CD14-positive monocyte (primary cell): ENCODE measurements at regions not wholly inside any gene's neighbourhood (a gene's known extent, or its start where the extent isn't known, plus 50 kb on each side); places are given as distances from the start of the nearest gene placed in this dataset.

ENCODE experiments used
- DNase-seq, 3 donors: peaks; one replicate each; pipeline ENCODE4 v3.0.0-alpha.2; 2011 to 2022
- H2AFZ ChIP-seq: 2 replicates; pipeline ENCODE4 v1.6.0; 2012; ENCODE audit warnings: mild to moderate bottlenecking, low read depth, low read length, inconsistent platforms; ENCODE audit not compliant: insufficient read depth, poor library complexity, severe bottlenecking
- H3K27ac ChIP-seq, 2 donors: 1 replicate in 1 of 2; 2 replicates in 1 of 2; pipeline ENCODE4 v1.5.1; 2012 to 2013; ENCODE audit warnings: low read length in 2 of 2, control low read depth in 1 of 2, inconsistent platforms in 1 of 2, low read depth in 1 of 2, mild to moderate bottlenecking in 1 of 2
- H3K27me3 ChIP-seq, 2 donors: one replicate each; pipeline versions ENCODE4 v1.6.0 to v1.6.1; 2011 to 2013; ENCODE audit warnings: low read length in 2 of 2; ENCODE audit not compliant: control insufficient read depth in 2 of 2, insufficient read depth in 2 of 2
- H3K36me3 ChIP-seq, 2 donors: replicated peaks in 1 of 2; 1 replicate in 1 of 2; 2 replicates in 1 of 2; pipeline versions ENCODE4 v1.5.1 to v1.6.1; 2012 to 2013; ENCODE audit warnings: low read length in 2 of 2, control low read depth in 1 of 2, inconsistent platforms in 1 of 2, mild to moderate bottlenecking in 1 of 2; ENCODE audit not compliant: insufficient read depth in 2 of 2, control insufficient read depth in 1 of 2
- H3K4me1 ChIP-seq, 2 donors: 1 replicate in 1 of 2; 2 replicates in 1 of 2; pipeline versions ENCODE4 v1.5.1 to v1.6.1; 2012 to 2013; ENCODE audit warnings: low read length in 2 of 2, control low read depth in 1 of 2, inconsistent platforms in 1 of 2, mild to moderate bottlenecking in 1 of 2, moderate library complexity in 1 of 2; ENCODE audit not compliant: insufficient read depth in 2 of 2, control insufficient read depth in 1 of 2
- H3K4me2 ChIP-seq: replicated peaks from 2 replicates; pipeline ENCODE3; 2012; ENCODE audit warnings: low read length, moderate library complexity, mild to moderate bottlenecking; ENCODE audit not compliant: poor library complexity, severe bottlenecking; ENCODE audit errors: extremely low read depth
- H3K4me3 ChIP-seq, 3 experiments: fragments of 200-600 bp in 1 of 3; sonication (generic) in 1 of 3; replicated peaks in 1 of 3; 1 replicate in 2 of 3; 2 replicates in 1 of 3; pipeline ENCODE4 v1.5.1; 2011 to 2013; ENCODE audit warnings: low read length in 3 of 3, mild to moderate bottlenecking in 3 of 3, control low read depth in 2 of 3, low read depth in 2 of 3, inconsistent platforms in 1 of 3, moderate library complexity in 1 of 3
- H3K79me2 ChIP-seq: 2 replicates; pipeline ENCODE4 v1.6.0; 2012; ENCODE audit warnings: mild to moderate bottlenecking, control low read depth, inconsistent platforms, low read length, moderate library complexity; ENCODE audit not compliant: insufficient read depth
- H3K9ac ChIP-seq: 2 replicates; pipeline ENCODE4 v1.6.0; 2017; ENCODE audit warnings: low read length, mild to moderate bottlenecking; ENCODE audit not compliant: insufficient read depth, poor library complexity, severe bottlenecking
- H3K9me3 ChIP-seq, 2 donors: replicated peaks in 1 of 2; 1 replicate in 1 of 2; 2 replicates in 1 of 2; pipeline versions ENCODE4 v1.5.1 to v1.6.1; 2012 to 2013; ENCODE audit warnings: low read length in 2 of 2, control low read depth in 1 of 2; ENCODE audit not compliant: control insufficient read depth in 1 of 2, insufficient read depth in 1 of 2
- H4K20me1 ChIP-seq: 2 replicates; pipeline ENCODE4 v1.6.0; 2012; ENCODE audit warnings: mild to moderate bottlenecking, low read length, control low read depth, moderate library complexity; ENCODE audit not compliant: insufficient read depth
- H3K27ac Mint-ChIP-seq, 7 donors: one replicate each; pipeline ENCODE4 v1.8.0; 2020; ENCODE audit warnings: mild to moderate bottlenecking in 7 of 7, mixed read lengths in 7 of 7, moderate library complexity in 6 of 7, inconsistent platforms in 2 of 7
- H3K27me3 Mint-ChIP-seq, 3 donors: one replicate each; pipeline ENCODE4 v1.8.0; 2021 to 2022; ENCODE audit warnings: low read depth in 3 of 3, mild to moderate bottlenecking in 3 of 3, mixed read lengths in 3 of 3, moderate library complexity in 3 of 3, inconsistent platforms in 1 of 3
- H3K36me3 Mint-ChIP-seq, 2 donors: one replicate each; pipeline ENCODE4 v1.8.0; 2020; ENCODE audit warnings: mixed read lengths in 2 of 2, inconsistent platforms in 1 of 2, mild to moderate bottlenecking in 1 of 2
- H3K4me1 Mint-ChIP-seq: one replicate; pipeline ENCODE4 v1.8.0; 2020; ENCODE audit warnings: mild to moderate bottlenecking, mixed read lengths
- H3K4me3 Mint-ChIP-seq, 2 donors: one replicate each; pipeline ENCODE4 v1.8.0; 2020; ENCODE audit warnings: mild to moderate bottlenecking in 2 of 2, mixed read lengths in 2 of 2, moderate library complexity in 1 of 2
- H3K9me3 Mint-ChIP-seq, 7 donors: one replicate each; pipeline ENCODE4 v1.8.0; 2020 to 2022; ENCODE audit warnings: mixed read lengths in 7 of 7, mild to moderate bottlenecking in 6 of 7, moderate library complexity in 6 of 7, inconsistent platforms in 2 of 7
- WGBS: methylation state at CpG from one replicate; pipeline ENCODE4 v1.1.5; 2013; ENCODE audit warnings: missing lambda C conversion rate; ENCODE audit not compliant: insufficient coverage; 5-methylcytosine and 5-hydroxymethylcytosine counted together
- intact Hi-C, 2 donors: fragments of 100-400 bp; cut with micrococcal nuclease; formaldehyde crosslinking; loops; one replicate each; pipeline versions ENCODE4 v1.15.0 to v1.15.1; 2023
- TF ChIP-seq, protein P1 (sequence below): fragments of 200-600 bp; IDR thresholded peaks from one replicate; pipeline ENCODE4 v1.8.0; 2022; ENCODE audit warnings: antibody characterized with exemption, mild to moderate bottlenecking

DNA sequence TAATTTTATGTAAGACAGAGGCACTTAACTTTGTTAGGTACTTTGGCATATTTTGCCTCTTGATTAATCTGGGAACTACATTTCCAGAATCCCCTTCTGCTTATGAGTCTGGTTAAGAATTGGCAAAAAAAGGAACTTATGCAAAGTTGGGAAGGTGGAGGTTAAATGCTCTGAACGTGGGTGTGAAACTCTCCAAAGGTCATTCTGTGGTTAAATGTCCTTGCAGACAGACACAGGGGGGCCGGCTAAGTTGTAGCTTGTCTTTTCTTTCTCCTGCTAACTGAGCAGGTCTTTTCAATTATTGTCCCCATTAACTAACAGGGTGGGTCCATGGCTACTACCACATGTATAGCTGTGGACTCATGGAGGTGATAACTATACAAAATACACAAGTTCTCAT is 248.6 kb upstream of the NOVA1 start:
- no peaks in the 10 kb centered on the region for H3K27me3 Mint-ChIP-seq
- no peaks in the 10 kb centered on the region for H3K36me3 Mint-ChIP-seq
- Histone ChIP-seq H3K27ac (no peak overlapping the region), H3K36me3 (no peaks in the 10 kb centered on the region), H3K4me2 (no peak overlapping the region), H4K20me1 (no peaks in the 10 kb centered on the region), H3K4me3 (no peak overlapping the region), H2AFZ (no peak overlapping the region), H3K4me1 (no peaks in the 10 kb centered on the region), H3K9ac (no peak overlapping the region), H3K9me3 (no peaks in the 10 kb centered on the region), H3K27me3 (no peaks in the 10 kb centered on the region), H3K79me2 (no peaks in the 10 kb centered on the region)
- H3K9me3 Mint-ChIP-seq = peaks cover 0 to 4% (median 3%) of the 10 kb centered on the region in 7 donors
- no peak overlapping the region for H3K4me3 Mint-ChIP-seq
- intact Hi-C loops = no loop called here
- DNase-seq = no peak
- H3K4me1 Mint-ChIP-seq = no peaks in the 10 kb centered on the region
- TF ChIP-seq, protein P1, sequence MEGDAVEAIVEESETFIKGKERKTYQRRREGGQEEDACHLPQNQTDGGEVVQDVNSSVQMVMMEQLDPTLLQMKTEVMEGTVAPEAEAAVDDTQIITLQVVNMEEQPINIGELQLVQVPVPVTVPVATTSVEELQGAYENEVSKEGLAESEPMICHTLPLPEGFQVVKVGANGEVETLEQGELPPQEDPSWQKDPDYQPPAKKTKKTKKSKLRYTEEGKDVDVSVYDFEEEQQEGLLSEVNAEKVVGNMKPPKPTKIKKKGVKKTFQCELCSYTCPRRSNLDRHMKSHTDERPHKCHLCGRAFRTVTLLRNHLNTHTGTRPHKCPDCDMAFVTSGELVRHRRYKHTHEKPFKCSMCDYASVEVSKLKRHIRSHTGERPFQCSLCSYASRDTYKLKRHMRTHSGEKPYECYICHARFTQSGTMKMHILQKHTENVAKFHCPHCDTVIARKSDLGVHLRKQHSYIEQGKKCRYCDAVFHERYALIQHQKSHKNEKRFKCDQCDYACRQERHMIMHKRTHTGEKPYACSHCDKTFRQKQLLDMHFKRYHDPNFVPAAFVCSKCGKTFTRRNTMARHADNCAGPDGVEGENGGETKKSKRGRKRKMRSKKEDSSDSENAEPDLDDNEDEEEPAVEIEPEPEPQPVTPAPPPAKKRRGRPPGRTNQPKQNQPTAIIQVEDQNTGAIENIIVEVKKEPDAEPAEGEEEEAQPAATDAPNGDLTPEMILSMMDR = no peak
- H3K27ac Mint-ChIP-seq = no peak overlapping the region
- 20% methylated on average over 1 of the region's 2 CpGs for WGBS

DNA sequence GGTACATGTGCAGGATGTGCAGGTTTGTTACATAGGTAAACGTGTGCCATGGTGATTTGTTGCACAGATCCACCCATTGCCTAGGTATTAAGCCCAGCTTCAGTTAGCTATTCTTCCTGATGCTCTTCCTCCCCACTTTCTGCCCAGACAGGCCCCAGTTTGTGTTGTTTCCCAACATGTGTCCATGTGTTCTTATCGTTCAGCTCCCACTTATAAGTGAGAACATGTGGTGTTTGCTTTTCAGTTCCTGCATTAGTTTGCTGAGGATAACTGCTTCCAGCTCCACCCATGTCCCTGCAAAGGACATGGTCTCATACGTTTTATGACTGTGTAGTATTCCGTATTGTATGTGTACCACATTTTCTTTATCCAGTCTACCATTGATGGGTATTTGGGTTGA is 251.7 kb upstream of the NOVA1 start:
- Histone ChIP-seq H4K20me1 (no peaks in the 10 kb centered on the region), H3K4me2 (no peak overlapping the region), H3K9me3 (no peaks in the 10 kb centered on the region), H3K4me3 (no peak overlapping the region), H3K79me2 (no peaks in the 10 kb centered on the region), H3K36me3 (no peaks in the 10 kb centered on the region), H2AFZ (no peak overlapping the region), H3K9ac (no peak overlapping the region), H3K27ac (no peak overlapping the region), H3K4me1 (no peaks in the 10 kb centered on the region), H3K27me3 (no peaks in the 10 kb centered on the region)
- no peak overlapping the region for H3K27ac Mint-ChIP-seq
- WGBS = no CpG with 5 or more reads among the region's 4 CpGs
- DNase-seq = no peak
- peaks cover 0 to 1% (median 0%) of the 10 kb centered on the region in 3 donors for H3K27me3 Mint-ChIP-seq
- peaks cover 0 to 4% (median 1%) of the 10 kb centered on the region in 7 donors for H3K9me3 Mint-ChIP-seq
- H3K36me3 Mint-ChIP-seq = no peaks in the 10 kb centered on the region
- TF ChIP-seq, protein P1 = no peak
- no peaks in the 10 kb centered on the region for H3K4me1 Mint-ChIP-seq
- H3K4me3 Mint-ChIP-seq = no peak overlapping the region
- intact Hi-C loops = no loop called here
